ENCODE measurements at regions not wholly inside any gene's neighbourhood (a gene's known extent, or its start where the extent isn't known, plus 50 kb on each side); places are given as distances from the start of the nearest gene placed in this dataset.

DNA sequence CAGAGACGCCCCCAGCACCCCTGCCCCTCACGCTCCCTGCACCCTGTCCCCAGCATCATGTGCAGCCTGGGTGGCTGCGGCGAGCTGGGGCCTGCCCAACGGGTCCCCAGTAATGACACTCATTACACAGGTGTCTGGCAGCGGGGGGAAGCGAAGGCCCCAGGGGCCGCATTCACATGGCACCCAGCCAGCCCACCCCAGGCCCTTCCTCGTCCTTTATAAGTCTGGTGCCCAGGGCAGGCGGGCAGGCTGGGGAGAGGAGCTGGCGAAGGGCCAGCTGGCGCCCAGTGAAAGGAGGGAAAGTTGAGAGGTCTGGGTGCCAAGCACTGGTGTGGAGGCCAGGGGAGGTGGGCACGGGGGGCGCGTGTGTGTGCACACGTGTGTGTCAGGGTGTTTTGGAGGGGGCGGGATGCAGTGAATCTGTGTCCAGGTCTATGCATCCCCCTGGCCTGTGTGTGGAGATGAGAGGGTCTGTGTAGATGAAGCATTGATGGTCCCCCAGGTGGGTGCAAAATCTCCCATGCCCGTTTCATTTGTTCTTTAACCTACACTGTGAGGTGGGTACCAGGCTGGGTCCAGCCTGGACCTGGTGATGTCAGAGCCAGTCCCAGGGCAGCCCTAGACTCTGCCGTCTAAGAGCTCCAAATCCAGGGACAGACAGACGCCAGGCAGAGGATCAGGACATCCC lies 105.3 kb downstream of the CEBPB start:
- TF ChIP-seq, protein P1, sequence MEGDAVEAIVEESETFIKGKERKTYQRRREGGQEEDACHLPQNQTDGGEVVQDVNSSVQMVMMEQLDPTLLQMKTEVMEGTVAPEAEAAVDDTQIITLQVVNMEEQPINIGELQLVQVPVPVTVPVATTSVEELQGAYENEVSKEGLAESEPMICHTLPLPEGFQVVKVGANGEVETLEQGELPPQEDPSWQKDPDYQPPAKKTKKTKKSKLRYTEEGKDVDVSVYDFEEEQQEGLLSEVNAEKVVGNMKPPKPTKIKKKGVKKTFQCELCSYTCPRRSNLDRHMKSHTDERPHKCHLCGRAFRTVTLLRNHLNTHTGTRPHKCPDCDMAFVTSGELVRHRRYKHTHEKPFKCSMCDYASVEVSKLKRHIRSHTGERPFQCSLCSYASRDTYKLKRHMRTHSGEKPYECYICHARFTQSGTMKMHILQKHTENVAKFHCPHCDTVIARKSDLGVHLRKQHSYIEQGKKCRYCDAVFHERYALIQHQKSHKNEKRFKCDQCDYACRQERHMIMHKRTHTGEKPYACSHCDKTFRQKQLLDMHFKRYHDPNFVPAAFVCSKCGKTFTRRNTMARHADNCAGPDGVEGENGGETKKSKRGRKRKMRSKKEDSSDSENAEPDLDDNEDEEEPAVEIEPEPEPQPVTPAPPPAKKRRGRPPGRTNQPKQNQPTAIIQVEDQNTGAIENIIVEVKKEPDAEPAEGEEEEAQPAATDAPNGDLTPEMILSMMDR (IDR thresholded peaks at IDR 0.05; ENCODE audit: control insufficient read depth, extremely low read depth, insufficient read depth): no peak
- H3K4me3 ChIP-seq (ENCODE audit: low read depth, low read length): no peak overlapping the region
- DNase-seq (ENCODE audit: low read depth): no peak

DNA sequence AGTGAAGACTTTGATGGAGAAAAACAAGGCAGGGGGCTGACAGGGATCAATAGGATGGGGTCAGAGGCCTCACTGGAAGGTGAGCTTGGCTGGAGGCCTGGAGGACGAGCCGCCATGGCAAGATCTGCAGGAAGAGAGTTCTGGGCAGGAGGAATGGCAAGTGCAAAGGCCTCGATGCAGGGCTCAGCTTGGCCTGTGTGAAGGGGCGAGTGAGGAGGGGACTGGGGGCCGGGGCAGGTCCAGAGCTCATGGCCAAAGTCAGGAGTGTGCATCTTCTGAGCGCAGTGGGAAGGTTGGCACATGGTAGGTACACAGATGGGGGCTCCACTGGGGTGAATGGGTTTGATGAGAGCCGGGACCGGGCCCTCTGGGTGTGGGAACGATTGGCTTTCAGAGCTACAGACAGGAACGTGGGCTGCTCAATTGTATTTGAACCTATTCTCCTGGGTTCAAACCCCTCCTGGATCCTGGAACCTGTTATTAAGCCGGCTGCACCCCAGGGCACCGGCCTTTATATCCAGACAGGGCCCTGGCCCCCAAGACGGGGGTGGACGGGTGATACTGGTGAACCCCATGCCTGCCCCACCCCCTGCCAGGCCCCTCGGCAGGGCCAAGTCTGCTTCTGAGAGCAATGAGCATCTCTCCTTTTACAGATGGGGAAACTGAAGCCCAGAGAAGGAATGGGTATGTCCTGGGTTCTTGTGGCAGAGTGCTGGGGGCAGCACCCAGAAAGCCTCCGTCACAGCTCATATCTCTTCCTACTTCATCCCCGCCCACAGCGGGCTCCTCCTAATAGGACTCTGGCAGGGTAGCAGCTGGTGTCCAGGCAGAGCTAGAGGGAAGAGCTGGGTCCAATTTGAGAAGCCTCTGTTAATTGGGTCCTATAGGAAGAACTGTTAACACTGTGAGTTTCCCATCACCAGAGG lies 106.1 kb downstream of the CEBPB start:
- TF ChIP-seq, protein P1 (IDR thresholded peaks at IDR 0.05; ENCODE audit: control insufficient read depth, extremely low read depth, insufficient read depth): no peak
- H3K4me3 ChIP-seq (ENCODE audit: low read depth, low read length): no peak overlapping the region
- no peak for DNase-seq (ENCODE audit: low read depth)

DNA sequence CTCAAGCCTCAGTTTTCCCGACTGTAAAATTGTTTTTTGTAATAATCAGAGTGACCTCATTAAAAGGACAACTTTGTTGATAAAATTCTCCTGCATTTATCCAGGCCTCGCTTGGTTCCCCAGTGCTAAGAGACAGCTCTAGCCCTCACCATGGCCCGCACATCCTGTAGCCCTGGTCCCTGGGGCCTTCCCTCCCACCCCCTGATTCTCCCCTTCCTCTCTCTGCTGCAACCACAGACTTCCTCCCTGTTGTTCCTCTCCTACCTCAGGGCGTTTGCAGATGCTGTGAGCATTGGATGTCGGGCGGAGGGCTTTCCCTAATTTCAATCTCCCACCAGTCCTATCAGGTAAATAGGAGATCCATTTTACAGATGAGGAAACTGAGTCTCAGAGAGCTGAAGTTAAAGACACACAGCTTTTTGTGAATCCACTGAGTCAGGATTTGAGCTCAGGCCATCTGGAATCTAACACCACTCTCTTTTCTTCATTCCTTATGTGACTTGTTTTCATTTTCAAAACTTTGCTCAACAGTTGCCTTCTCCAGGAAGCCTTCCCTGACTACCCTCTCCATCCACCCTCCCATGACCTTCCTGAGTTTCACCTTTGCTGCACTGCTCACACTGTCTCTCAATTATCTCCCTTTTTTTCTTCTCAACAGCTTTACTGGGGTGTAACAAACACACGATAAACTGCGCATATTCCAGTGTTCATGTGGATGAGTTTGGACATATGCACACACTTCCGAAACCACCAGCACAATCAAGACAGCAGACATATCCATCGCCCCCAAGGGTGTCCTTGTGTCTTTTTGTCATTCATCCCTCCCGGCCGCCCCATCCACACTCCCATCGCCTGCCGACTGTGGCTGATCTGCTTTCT lies 107.1 kb downstream of the CEBPB start:
- no peak for DNase-seq (ENCODE audit: low read depth)
- TF ChIP-seq, protein P1 (IDR thresholded peaks at IDR 0.05; ENCODE audit: control insufficient read depth, extremely low read depth, insufficient read depth): no peak
- no peak overlapping the region for H3K4me3 ChIP-seq (ENCODE audit: low read depth, low read length)

DNA sequence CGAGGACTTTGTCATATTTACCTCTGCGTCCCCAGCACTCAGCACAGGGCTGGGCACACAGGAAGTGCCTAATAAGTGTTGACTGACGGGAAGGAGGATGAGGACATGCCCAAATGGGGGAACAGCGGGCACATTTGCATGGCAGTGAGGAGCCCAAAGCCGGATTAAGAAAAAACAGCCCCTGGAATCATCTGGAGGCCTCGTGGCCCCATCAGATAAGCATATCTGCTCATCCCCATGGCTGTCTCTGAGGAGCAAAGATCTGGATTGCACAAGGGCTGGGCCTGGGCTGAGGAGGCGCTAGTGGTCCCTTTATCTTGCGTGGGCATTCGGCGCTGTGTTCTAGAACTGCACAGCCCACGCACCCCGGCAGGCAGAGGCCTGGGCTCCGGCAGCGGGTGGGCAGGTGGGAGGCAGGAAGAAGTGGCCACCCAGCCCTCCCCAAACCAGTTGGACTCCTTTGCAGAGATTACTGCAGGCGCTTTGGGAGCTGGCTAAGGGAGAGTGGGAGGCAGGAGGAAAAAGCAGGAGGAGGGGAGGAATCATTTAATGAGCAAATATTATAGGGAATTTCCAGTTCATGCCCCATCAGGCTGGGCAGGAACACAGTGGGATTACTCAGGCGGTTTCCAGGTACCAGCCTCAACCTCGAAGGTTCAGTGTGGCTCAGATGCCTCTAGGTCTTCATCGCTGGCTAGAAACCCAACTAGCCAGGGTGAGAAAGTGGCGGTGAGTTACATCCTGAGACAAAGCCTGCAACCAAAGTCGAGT lies 108.1 kb downstream of the CEBPB start:
- no peak overlapping the region for H3K4me3 ChIP-seq (ENCODE audit: low read depth, low read length)
- no peak for DNase-seq (ENCODE audit: low read depth)
- TF ChIP-seq, protein P1 (IDR thresholded peaks at IDR 0.05; ENCODE audit: control insufficient read depth, extremely low read depth, insufficient read depth): no peak

DNA sequence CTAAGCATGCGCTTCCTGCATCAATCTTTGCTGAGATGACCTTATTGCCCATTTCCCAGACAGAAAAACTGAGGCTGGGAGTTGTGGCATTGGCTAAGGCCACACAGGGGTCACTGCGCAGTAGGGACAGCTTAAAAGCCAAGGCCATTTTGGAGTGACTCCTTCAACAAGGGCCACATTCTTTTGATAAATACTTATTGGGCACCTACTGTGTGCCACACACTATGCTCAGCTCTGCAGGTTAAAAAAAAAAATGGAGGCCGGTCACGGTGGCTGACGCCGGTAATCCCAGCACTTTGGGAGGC lies 108.6 kb downstream of the CEBPB start:
- DNase-seq (ENCODE audit: low read depth): no peak
- no peak overlapping the region for H3K4me3 ChIP-seq (ENCODE audit: low read depth, low read length)
- TF ChIP-seq, protein P1 (IDR thresholded peaks at IDR 0.05; ENCODE audit: control insufficient read depth, extremely low read depth, insufficient read depth): no peak

DNA sequence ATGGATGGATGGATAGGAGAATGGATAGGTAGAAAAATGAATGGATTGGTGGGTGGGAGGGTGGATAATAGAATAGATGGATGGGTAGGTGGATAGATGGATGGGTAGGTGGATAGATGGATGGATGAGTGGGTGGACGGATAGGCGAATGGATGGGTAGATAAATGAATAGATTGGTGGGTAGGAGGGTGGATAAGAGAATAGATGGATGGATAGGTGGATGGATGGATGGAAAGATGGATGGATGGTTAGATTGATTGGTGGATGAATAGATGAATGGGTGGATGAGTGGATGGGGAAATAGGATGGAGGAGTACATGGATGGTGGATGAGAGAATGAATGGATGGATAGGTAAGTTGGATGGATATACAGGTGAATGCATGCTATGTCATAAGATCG lies 110.5 kb downstream of the CEBPB start:
- DNase-seq (ENCODE audit: low read depth): no peak
- TF ChIP-seq, protein P1 (IDR thresholded peaks at IDR 0.05; ENCODE audit: control insufficient read depth, extremely low read depth, insufficient read depth): no peak
- no peak overlapping the region for H3K4me3 ChIP-seq (ENCODE audit: low read depth, low read length)

All from LNCaP clone FGC (cell line).